ENCODE measurements at regions not wholly inside any gene's neighbourhood (a gene's known extent, or its start where the extent isn't known, plus 50 kb on each side); places are given as distances from the start of the nearest gene placed in this dataset.

- TF ChIP-seq CTCF (IDR thresholded peaks at IDR 0.05; ENCODE audit: low read depth, low read length), result no peak
- H3K4me3 ChIP-seq (replicated peaks in 1 of 2; ENCODE audit: low read depth in 2 of 2, low read length in 2 of 2), result no peak overlapping the region
- no peak for DNase-seq (ENCODE audit: low read depth in 2 of 2)
Observed at GRCh38 chr22:23384923-23385677, 195.0 kb downstream of the IGLL1 start.

DNA sequence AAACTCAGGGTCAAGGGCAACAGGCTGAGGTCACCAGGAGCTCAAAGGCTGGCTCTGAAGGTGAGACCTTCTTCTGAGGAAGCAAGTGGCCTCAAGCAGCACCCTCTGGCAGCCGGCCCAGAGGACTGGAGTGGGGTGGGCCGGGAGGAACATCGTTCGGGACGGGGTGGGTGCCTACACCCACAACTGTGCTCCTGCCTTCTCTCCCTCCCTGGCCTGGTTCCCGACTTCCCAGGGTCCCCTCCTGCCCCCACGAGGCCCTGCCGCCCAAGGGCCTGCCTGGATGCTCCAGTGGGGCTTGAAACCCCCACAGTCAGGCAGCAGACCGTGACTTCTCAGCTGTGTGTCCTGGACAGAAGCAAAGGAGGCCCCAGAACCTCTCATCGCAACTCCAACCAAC, 195.7 kb downstream of the IGLL1 start:
- DNase-seq (ENCODE audit: low read depth in 2 of 2), result no peak
- TF ChIP-seq CTCF (IDR thresholded peaks at IDR 0.05; ENCODE audit: low read depth, low read length), result no peak
- no peak overlapping the region for H3K4me3 ChIP-seq (replicated peaks in 1 of 2; ENCODE audit: low read depth in 2 of 2, low read length in 2 of 2)

DNA sequence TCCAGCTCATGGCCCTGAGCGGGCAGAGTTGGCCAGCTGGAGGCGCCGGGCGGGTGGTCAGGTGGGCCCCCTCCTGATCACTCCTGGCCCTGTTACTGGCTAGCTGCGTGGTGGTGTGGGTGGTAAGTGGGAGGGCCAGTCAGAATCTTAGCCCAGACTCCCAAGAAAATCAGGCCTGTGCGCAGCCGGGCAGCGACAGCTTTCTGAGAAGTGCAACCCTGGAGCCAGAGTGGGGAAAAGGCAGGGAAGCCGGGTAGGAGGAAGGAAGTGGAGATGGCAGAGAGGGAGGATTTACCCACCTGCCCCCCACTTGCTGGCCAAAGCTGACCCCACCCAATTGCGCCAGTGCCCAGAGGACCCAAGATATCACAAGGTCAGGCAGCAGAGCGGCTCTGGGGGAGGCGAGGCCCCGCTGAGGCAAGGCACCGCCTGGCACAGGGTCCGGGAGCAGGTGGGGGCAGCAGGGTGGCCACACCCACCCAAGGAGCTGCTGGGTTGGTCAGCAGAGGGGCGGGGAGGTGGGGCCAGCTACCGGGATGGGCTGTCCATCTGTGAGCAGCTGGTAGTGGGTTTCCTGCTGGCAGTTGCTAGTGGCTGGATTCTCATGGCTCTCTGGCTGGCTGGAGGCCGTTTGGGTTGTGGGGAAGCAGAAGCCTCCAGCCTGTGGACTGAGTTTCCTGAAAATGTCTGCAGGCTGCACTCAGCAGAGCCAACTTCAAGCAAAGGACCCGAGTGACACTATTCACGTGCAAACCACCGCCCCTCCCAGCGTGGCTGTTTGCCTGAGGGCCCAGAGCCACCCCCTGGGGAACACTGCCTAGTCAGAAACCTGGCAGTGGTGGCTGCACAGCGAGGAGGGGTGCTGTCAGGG, 196.4 kb downstream of the IGLL1 start:
- peak in 1 of 2 donors; percentile 14 for DNase-seq (ENCODE audit: low read depth in 2 of 2)
- no peak overlapping the region for H3K4me3 ChIP-seq (replicated peaks in 1 of 2; ENCODE audit: low read depth in 2 of 2, low read length in 2 of 2)
- no peak for TF ChIP-seq CTCF (IDR thresholded peaks at IDR 0.05; ENCODE audit: low read depth, low read length)

DNA sequence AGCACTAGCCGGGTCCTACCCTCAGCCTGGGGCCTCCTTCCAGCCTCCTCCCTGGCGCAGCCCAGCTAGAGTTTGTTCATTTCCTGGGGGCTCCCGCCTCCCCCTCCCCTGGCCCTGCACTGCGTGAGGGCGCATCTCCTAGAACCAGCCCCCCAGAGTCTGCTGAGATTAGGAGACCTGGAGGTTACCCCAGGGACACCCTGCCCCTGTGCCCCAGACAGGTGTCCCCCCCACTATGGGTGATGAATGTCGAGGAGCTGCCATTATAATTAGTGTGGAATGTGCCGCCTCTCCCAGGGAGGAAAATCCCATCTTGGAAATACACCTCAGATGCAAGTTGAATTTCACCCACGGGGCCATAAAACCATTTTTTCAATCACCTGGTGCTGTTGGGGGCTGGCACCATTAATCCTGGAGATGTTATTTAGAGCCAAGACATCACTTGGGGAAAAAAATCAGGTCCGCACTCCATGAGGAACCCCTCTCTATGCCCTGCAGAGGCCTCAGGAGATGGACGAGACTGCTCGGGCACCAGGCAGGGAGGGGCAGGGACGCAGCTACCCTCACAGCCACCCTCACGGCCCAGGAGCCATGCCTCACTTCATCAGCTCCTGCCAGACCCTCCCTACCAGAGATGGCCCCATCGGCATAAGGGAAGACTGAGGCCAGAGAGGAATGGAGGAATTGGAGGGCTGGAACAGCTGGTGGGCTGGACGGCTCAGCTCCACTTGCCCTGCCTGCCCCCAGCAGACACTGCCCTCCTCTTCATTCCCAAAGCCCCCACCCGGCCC, 197.5 kb downstream of the IGLL1 start:
- no peak for TF ChIP-seq CTCF (IDR thresholded peaks at IDR 0.05; ENCODE audit: low read depth, low read length)
- no peak for DNase-seq (ENCODE audit: low read depth in 2 of 2)
- no peak overlapping the region for H3K4me3 ChIP-seq (replicated peaks in 1 of 2; ENCODE audit: low read depth in 2 of 2, low read length in 2 of 2)

GRCh38 chr22:23381661-23382427, 198.2 kb downstream of the IGLL1 start:
- no peak overlapping the region for H3K4me3 ChIP-seq (replicated peaks in 1 of 2; ENCODE audit: low read depth in 2 of 2, low read length in 2 of 2)
- TF ChIP-seq CTCF (IDR thresholded peaks at IDR 0.05; ENCODE audit: low read depth, low read length), result no peak
- DNase-seq (ENCODE audit: low read depth in 2 of 2), result no peak

DNA sequence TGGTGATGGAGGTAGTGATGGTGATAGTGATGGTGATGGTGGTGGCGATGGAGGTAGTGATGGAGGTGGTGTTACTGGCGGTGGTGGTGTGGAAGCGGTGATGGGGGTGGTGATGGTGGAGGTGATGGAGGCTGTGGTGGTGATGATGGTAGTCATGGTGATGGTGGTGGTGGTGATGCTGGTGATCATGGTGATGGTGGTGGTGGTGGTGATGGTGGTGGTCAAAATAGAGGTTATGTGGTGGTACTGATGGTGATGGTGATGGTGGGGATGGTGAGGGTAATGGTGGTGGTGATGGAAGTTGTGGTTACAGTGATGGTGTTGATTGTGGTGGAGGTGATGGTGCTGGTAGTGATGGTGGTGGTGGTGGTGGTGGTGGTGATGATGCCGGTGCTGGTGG, 199.2 kb downstream of the IGLL1 start:
- TF ChIP-seq CTCF (IDR thresholded peaks at IDR 0.05; ENCODE audit: low read depth, low read length), result no peak
- no peak overlapping the region for H3K4me3 ChIP-seq (replicated peaks in 1 of 2; ENCODE audit: low read depth in 2 of 2, low read length in 2 of 2)
- no peak for DNase-seq (ENCODE audit: low read depth in 2 of 2)

All from cardiac fibroblast (primary cell).